ENCODE measurements at regions not wholly inside any gene's neighbourhood (a gene's known extent, or its start where the extent isn't known, plus 50 kb on each side); places are given as distances from the start of the nearest gene placed in this dataset.
"Not testable (repeated sequence)": the region's sequence is repeated elsewhere in the genome, so short reads cannot be mapped to it uniquely, and the experiment has no call there.

- TF ChIP-seq POLR2A (IDR thresholded peaks at IDR 0.05; ENCODE audit: low read depth); CTCF (IDR thresholded peaks at IDR 0.05): not testable (repeated sequence)
These were observed 65.7 kb downstream of the ART5 start for GRCh38 chr11:3576066-3576604.

Measured in esophagus muscularis mucosa (tissue), 3 donors.